GM19397 (cell line): ENCODE measurements at regions not wholly inside any gene's neighbourhood (a gene's known extent, or its start where the extent isn't known, plus 50 kb on each side); places are given as distances from the start of the nearest gene placed in this dataset.
"Not testable (repeated sequence)": the region's sequence is repeated elsewhere in the genome, so short reads cannot be mapped to it uniquely, and the experiment has no call there.

Experiments used
- ATAC-seq: cut with Tn5 transposase; IDR thresholded peaks from one replicate; pipeline ENCODE4 v1.9.1; 2021; ENCODE audit warnings: mild to moderate bottlenecking, moderate library complexity; ENCODE audit not compliant: unreplicated experiment

GRCh38 chr2:192499476-192499875, 304.7 kb upstream of the TMEFF2 start:
- ATAC-seq, result no peak

- no peak for ATAC-seq
Measured at GRCh38 chr2:192498747-192499146, 304.0 kb upstream of the TMEFF2 start.

GRCh38 chr2:192488158-192488557, 293.4 kb upstream of the TMEFF2 start:
- ATAC-seq, result not testable (repeated sequence)

DNA sequence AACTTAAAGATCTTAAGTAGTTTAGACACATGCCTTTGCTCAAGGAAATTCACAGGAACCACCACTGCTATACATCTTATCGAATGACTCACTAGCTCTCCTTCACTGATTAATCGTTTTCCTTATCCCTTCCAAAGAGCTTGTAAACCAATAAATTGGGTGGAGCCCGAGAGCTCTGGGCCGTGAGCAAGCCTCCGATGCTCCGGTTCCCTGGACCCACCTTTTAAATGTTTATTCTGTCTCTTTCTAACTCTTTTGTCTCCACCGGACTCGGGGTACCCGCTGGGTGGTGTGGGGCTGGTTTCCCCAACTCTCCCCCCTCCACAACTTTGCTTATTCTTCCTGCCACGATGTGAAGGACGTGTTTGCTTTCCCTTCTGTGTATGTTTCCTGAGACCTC, 292.9 kb upstream of the TMEFF2 start:
- no peak for ATAC-seq

- no peak for ATAC-seq
Measured at GRCh38 chr2:192484903-192485302, 290.2 kb upstream of the TMEFF2 start.

GRCh38 chr2:192480984-192481383, 286.3 kb upstream of the TMEFF2 start:
- ATAC-seq, result no peak

DNA sequence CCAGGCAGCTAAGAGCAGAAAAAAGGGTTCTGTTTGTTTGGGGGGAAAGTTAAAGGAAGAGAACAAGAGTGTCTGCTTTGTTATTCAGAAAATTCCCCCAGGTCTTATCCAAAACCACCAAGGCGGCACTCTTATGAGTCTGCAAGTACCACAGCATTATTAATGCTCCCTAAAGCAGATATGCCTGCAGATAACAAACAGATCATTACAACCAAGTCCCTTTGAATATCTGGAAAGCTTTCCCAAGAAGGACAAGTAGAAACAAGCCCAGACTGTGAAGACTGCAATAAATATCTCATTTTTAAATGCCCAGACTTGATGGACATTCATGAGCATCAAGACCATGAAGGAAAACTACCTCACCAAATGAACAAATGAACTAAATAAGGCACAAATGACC, 278.6 kb upstream of the TMEFF2 start:
- no peak for ATAC-seq

DNA sequence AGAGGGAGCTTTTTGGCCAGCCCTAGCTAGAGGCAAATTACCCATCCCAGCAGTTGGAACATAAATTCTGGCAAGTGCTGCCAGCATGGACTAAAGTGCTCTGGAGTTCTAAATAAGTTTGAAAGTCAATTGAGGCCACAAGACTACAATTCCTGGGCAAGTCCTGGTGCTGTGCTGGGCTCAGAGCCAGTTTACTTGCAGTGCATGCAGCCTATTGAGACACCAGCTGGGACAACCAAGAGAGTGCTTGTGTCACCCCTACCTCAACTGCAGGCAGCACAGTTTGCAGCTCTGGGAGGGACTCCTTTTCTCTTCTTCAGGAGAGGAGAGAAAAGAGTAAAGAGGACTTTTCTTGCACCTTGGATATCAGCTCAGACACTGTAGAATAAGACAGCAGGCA, 277.2 kb upstream of the TMEFF2 start:
- no peak for ATAC-seq

- no peak for ATAC-seq
Measured at GRCh38 chr2:192469612-192470011, 274.9 kb upstream of the TMEFF2 start.

DNA sequence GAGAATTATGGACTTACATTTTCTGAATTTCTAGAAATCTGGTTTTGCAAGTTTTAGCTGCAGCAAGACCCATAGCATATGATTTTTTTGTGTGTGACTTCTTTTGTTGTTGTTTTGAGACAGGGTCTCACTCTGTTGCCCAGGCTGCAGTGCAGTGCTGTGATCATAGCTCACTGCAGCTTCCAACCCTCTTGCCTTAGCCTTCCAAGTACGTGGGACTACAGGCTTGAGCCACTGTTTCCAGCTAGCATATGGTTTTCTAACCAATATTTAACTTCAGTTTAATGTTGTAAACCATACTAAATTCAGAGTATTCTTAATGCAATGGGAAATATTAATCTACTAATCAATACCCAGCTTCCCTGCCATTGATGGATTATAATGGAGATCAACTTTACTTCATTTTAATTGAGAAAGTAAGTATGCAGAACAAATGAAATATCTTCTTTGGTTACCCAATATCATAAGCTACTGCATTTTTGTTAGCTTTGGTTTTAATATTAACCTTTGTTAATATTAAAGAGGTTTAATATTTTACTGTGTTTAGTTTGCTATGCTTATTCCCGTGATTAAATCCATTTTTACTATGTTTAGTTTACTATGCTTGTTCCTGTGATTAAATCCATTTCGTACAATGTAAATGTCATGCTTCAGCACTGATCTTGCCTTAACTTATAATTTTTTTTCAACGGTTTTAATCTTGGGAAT, 273.4 kb upstream of the TMEFF2 start:
- ATAC-seq, result no peak

DNA sequence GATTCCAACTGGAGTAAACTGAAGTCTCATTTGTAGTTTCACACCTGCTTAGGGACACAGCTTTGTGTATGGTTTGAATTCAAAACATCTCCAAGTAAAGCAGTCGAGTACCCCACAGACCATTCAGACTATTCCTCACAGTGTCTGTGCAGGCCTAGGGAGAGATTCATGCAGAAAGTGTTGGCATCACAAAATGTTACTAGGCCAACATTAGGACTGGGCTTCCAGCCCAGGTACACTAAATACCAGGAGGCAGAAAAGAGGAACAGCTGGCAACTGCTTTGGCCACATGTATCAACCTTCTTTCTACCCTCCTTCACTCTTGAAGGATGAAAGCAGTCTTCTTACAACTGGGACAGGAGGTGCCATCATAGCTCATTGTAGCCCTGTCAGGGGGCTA, 270.4 kb upstream of the TMEFF2 start:
- no peak for ATAC-seq

GRCh38 chr2:192459422-192459821, 264.7 kb upstream of the TMEFF2 start:
- ATAC-seq, result no peak

DNA sequence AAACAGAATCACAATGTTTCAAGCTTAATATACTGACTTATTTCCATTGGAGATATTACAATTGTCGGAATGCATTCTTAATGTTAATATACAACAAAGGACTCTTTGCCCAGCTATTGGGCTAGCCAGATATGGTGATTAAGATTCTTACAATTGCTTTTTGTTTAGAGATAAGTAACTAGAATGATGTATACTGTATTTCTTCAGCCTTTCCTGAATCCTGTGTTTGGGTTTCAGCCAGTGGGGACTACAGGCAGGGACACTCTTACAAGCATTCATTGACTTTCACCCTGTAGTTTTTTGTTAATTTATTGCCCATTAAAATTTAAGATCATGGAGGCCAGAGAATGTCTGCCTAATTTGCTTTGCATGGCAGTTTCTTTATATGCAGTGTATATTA, 254.1 kb upstream of the TMEFF2 start:
- ATAC-seq, result no peak

- ATAC-seq, result no peak
Measured at GRCh38 chr2:192444286-192444838, 249.6 kb upstream of the TMEFF2 start.

DNA sequence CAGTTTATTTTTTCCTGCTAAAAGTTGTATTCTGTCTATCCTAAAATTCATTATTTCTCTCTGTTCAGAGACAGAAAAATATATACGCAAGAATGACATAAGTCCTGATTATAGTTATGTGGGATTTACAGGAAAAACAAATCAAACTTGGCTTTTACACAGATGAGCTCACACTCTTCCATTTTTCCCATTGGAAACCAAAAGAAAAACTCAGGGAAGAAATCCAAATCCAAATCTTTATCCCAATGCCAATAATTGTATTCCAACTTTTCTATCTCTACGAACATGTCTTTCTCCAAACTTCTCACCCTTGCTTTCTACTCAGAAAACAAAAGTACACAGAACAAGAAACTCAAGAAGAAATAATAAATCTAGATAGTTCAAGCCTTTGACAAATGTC, 249.1 kb upstream of the TMEFF2 start:
- no peak for ATAC-seq

- no peak for ATAC-seq
Measured at GRCh38 chr2:192438239-192438638, 243.5 kb upstream of the TMEFF2 start.

GRCh38 chr2:192437653-192438052, 242.9 kb upstream of the TMEFF2 start:
- no peak for ATAC-seq

DNA sequence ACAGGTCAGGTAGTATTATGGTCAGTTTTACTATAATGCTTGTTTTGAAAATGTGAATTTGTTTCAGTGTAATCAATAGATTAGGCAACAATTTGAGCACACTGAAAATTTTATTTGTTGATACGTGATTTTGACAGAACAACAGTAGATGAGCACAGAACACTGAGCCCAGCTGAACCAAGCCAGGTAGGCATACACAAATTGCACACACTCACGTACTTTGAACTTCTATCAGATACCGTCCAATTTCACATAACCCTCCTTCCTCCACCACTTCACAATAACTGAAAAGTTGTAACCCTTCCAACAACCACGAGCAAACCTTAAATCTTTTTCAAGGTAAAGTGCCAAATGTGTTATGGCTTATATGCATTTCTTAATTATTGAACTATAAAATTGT, 229.5 kb upstream of the TMEFF2 start:
- ATAC-seq, result no peak

- ATAC-seq, result no peak
Measured at GRCh38 chr2:192419786-192420185, 225.1 kb upstream of the TMEFF2 start.

DNA sequence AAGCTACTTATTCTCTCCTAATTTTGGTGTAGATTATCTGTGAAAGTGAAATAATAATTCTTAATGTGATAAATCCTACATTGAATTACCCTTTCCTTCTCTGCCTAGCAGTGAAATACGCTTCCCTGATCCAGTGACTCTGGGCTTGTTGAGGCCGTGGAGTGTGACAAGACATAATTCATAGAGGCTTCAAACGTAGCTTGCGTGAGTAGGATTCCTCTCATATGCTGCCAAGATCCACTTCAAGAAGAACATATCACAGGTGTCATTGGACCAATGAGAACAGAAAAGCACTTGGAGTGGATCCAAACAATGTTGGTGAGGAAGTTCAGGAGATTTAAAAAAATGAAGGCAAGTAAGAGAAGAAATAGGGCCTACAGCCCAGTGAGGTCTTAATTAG, 221.3 kb upstream of the TMEFF2 start:
- no peak for ATAC-seq

- no peak for ATAC-seq
Measured at GRCh38 chr2:192414794-192415193, 220.1 kb upstream of the TMEFF2 start.

DNA sequence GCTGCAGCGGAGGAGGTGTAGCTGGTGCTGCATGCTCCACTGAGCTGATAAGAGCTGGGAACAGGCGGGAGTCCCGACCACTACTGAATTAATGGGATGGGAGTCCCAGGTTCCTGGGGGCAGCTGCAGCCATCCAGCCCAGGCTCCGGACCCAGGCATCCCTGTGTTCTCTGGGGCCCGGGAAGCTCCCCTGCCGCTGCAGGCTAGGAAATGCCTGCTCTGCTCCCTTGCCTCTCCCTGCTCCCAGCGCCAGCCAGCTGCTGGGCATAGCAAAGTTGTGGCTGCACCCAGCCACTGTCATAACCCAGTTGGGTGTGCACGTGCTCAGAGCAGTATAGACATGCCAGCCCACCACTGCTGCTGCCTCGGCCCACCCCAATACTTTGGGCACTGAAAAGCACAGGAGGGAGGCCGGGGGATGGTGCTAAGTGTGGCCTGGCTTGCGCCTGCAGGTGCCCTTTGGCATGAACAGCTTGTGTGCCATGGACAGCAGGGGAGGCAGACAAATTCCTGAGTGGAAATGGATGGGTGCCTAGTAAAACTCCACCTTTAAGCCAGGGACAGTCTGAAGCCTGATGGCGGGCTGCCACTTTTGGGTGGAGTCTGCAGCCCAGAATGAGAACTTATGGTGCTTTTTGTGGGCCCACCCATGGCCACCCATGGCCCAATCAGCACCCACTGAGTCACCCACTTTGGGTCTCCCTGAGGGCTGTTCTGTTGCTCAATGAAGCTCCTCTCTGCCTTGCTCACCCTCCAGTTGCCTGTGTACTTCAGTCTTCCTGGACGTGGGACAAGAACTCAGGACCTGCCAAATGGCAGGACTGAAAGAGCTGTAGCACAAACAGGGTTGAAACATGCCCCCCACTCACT, 219.3 kb upstream of the TMEFF2 start:
- no peak for ATAC-seq
